NCI-H1105 (cell line): ENCODE measurements at regions not wholly inside any gene's neighbourhood (a gene's known extent, or its start where the extent isn't known, plus 50 kb on each side); places are given as distances from the start of the nearest gene placed in this dataset.
"Not testable (repeated sequence)": the region's sequence is repeated elsewhere in the genome, so short reads cannot be mapped to it uniquely, and the experiment has no call there.

Experiments used
- DNase-seq: peaks from one replicate; lab custom pipeline; 2025; lab: John Stamatoyannopoulos, UW

DNA sequence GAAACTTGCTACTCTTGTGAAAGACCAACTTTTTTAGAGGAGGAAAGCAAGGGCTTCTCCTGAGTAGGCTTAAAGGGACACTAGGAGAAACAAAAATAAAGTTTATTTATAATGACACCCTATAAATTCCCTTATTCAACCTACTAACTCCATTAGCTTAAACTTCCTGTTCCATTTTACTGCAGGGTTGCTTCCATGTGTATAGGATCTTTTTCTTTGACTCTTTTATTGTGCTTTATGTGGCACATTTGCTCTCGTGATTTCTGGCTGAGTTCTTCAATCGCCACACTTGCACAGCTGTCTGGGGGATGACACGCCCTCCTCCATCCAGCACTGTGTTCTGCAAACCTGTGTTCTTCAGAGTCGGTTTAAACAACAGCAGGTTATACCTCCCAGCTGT lies 225.7 kb upstream of the NPVF start:
- DNase-seq, result no peak

DNA sequence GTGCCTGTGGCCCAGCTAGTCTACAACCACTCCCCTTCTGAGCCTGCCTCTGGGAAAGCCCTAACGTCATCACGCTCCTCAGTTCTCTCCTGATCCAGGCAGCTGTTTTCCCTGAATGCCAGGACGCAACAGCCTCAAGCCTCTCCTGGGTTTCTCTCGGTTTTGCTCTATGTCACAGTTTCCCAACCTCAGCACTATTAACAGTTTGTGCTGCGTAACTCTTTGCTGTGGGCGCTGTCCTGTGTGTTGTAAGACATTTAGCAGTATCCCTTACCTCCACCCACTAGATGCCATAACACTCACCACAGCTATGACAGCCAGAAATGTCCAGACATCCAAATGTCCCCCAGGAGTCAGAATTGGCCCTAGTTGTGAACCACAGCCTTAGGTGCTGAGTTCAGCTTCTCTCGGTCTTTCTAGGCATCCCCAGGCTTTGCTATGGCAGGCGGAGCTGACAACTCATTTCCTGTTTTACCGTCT lies 226.3 kb upstream of the NPVF start:
- no peak for DNase-seq

- DNase-seq, result no peak
Measured at GRCh38 chr7:25455683-25456251, 227.5 kb upstream of the NPVF start.

DNA sequence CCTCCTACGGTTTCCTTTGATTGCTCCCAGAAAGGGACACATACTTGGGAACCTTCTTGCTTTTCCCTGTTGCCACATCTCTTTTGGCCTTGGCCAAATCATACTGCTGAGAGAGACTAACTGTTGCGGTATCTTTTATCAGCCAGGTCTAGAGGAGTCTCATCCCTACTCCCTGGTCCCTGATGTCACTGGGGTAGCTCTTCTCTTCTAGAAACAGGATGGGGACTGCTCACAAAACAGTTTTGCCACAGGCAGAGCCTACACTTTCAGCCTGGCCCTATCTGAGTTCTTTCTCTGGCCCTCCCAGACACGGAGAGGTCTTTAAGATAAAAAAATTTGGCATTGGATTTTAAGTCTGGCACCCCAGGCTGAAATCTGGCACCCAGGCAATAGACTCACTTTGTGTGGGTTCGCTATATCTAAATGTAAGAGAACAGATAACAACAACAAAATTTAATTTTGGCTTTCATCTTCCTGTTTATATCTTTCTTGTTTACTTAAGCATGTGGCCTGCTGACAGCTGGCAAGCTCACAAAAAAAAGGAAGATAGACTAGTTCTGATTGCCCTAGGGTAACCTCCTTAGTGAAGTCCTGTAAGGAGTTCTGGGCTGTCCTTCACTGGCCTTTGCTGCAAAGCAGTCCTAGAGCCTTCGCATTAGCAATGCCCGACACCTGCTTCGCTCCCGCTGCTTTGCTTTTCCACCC lies 228.3 kb upstream of the NPVF start:
- DNase-seq, result peak; percentile 21

DNA sequence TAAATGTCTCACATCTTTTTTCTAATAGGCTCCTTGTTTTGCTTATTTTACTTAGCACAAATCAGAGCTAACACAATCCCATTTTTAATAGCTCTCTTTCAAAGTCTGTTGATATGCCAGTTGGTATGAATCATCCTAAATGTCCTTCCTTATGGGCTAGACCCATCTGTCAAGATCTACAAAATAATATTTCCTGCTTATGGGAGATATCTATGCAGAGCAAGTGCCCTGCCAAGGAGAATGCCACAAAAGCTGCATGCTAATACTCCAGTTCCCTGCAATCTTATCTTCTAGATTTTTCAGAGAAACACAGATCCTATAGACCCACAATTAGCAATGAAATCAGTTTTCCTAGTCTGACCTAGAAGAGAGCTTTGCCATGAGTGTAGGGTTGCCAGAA lies 230.8 kb upstream of the NPVF start:
- no peak for DNase-seq

GRCh38 chr7:25460433-25460832 lies 232.1 kb upstream of the NPVF start:
- no peak for DNase-seq

- no peak for DNase-seq
Measured at GRCh38 chr7:25469669-25470068, 241.4 kb upstream of the NPVF start.

GRCh38 chr7:25476863-25477499 lies 248.7 kb upstream of the NPVF start:
- no peak for DNase-seq

DNA sequence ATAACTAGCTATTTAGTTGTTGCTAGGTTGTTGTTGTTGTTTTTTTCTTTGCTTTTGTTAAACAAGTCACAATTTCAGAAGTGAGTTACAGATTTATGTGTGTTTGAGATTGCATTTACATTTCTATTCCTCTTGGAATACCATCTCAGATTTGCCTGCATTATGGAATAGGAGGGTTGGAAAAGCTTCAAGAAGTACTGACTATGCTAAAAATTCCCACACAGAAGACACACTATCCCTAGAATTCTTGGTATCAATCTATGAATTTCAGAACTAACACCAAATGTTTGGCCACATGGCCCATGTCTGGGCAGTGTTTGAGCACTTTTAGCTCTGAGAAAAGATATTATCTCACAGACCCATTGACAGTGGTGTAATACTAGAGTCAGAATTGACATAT lies 249.9 kb upstream of the NPVF start:
- DNase-seq, result not testable (repeated sequence)

GRCh38 chr7:25478925-25479324 lies 250.6 kb upstream of the NPVF start:
- no peak for DNase-seq

DNA sequence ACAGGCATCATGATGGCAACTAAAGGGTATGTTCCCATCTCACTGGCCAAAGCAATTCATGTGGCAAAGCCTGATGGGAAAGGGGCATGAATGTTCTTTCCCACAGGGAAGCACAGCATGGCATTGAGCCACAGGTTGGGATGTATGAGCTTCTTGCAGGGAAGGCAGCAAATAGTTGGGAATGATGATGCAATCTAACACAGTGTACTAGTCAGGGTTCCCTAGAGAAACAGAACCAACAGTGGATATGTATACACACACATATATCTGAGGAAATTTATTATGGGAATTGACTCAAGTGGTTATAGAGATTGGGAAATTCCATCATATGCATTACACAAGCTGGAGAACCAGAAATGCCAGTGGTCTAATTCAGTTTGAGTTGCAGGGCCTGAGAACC lies 253.6 kb upstream of the NPVF start:
- DNase-seq, result no peak

DNA sequence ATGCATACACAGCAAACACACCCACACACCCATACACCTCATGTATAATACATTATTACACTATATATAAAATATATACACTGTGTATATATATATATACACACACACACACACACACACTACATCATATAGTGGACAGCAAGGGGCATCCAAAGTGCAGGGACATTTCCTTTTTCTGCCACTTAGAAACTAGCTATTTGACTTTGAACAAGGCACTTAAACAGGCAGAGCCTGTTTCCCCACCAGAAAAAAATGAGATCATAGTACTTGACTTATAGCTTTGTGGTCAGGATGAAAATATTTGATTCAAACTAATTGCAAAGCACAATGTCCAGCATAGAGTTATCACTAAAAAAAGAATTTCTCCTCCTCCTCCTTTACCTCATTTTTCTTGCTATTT lies 254.3 kb upstream of the NPVF start:
- no peak for DNase-seq

DNA sequence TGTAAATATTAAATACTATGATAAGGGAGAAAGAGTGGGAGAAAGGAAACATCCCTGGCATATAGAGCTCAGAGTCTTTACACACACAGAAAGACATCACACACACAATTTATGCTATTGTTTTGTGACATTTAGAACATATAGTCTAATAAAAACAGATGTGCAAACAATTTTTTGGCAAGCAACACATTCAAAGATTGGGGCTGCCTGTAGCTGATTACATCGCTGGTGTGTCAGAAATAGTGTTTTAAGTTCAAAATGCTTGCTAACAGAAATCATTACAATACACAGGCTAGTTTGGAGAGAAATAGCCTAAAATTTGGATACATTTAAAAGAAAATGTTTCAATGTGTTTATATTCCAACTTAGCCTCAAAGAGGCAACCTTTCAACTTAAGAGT lies 256.7 kb upstream of the NPVF start:
- no peak for DNase-seq

DNA sequence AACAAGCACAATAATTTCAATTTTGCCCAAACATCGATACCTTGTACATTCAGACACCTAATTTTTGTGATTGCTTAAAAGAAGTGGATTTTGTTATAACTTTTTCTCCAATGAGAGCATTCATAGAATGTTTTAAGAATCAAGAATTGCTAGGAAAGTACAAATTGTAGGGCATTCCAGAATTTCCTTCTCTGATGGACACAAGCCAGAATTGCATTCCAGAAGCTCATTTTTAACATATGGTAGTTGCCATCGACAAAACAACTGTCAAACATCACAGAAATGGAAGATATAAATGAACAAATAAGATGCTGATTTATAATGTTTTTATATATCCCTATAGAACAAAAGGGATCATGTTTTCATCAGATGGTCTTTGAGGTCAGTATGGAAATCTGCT lies 258.4 kb upstream of the NPVF start:
- DNase-seq, result no peak

GRCh38 chr7:25493805-25494366 lies 265.6 kb upstream of the NPVF start:
- DNase-seq, result no peak

- DNase-seq, result no peak
Measured at GRCh38 chr7:25494896-25495295, 266.6 kb upstream of the NPVF start.

- DNase-seq, result peak; percentile 76
Measured at GRCh38 chr7:25495342-25496250, 267.3 kb upstream of the NPVF start.

DNA sequence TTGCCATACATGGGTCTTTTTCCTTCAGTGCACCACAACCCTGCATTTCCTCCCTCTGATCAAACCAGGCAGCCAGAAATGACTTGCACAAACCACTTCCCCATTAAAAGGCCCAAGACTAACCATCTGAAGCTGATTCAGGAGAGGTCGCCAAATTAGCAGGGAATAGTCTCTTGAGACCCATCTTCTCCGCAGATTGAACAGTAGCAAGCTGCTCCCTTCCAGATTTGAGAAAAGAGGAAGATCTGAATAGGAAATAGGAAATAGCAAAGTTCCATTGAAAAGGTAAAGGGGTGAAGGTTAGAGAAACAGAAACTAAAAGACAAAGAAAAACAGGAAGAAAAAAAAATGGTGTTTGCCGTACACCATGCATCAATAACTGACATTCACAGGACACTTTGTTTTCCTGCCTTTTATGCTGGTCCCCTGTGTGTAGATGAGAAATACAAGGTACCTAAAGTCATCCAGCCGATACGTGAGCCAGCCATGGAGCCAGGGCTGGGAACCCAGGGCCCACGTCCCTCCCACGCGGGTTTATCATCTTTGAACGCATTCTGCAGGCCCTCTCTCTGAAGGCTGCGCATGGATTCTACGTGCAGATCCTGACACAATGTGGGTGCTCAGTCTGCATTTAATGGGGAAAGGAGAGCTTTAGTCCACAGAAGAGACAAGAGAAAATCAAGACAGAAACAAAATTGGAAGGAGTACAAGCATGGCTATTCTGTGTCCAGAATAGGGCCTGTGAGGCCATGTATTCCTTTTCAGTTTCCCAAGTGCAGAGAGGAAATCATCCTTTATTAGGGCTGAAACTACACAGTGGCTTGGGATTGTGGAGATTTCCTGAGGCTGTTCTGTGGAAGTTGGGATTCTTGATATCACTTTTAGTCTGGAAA lies 268.4 kb upstream of the NPVF start:
- no peak for DNase-seq

- DNase-seq, result no peak
Measured at GRCh38 chr7:25500393-25500921, 272.2 kb upstream of the NPVF start.

GRCh38 chr7:25503306-25503705 lies 275.0 kb upstream of the NPVF start:
- no peak for DNase-seq
